GM03348 (cell line): ENCODE measurements at regions not wholly inside any gene's neighbourhood (a gene's known extent, or its start where the extent isn't known, plus 50 kb on each side); places are given as distances from the start of the nearest gene placed in this dataset.
"Not testable (repeated sequence)": the region's sequence is repeated elsewhere in the genome, so short reads cannot be mapped to it uniquely, and the experiment has no call there.

Source experiments
- DNase-seq: peaks from one replicate; pipeline ENCODE4 v3.0.0; 2012; ENCODE audit warnings: low spot score

DNA sequence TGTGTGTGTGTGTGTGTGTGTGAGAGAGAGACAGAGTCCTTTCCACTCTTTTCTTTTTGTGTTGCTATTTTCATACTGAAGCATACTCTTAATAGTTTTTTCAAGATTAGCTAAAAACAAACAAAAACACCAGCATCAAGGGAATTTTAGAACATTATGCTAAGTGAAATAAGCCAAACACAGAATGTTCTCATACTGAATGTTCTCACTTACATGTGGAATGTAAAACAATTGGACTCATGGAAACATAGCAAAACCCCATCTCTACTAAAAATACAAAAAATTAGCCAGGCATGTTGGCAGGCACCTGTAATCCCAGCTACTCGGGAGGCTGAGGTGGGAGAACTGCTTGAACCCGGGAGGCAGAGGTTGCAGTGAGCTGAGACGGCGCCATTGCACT, 193.4 kb downstream of the XPNPEP1 start:
- not testable (repeated sequence) for DNase-seq

GRCh38 chr10:109727436-109727835, 195.9 kb downstream of the XPNPEP1 start:
- no peak for DNase-seq

DNA sequence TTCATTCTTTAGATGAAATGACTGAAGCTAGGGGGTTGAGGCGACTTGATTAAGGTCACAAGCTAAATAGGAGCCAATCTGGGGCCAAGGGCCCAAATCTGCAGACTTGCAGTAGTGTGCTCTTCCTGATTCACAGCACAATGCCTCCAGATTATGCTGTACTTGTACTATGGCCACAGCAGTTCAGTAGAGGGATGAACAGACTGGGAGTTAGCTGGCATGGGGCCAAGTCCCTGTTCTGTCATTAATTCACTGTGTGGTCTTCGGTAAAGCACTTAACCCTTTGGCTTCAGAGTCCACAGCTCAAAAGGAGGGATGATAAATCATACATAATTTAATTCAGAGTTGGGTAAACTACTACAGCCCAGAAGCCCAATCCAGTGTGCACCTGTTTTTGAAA, 196.8 kb downstream of the XPNPEP1 start:
- DNase-seq: no peak

- no peak for DNase-seq
Measured at GRCh38 chr10:109723305-109723704, 200.0 kb downstream of the XPNPEP1 start.

GRCh38 chr10:109721453-109722064, 201.8 kb downstream of the XPNPEP1 start:
- DNase-seq: no peak

DNA sequence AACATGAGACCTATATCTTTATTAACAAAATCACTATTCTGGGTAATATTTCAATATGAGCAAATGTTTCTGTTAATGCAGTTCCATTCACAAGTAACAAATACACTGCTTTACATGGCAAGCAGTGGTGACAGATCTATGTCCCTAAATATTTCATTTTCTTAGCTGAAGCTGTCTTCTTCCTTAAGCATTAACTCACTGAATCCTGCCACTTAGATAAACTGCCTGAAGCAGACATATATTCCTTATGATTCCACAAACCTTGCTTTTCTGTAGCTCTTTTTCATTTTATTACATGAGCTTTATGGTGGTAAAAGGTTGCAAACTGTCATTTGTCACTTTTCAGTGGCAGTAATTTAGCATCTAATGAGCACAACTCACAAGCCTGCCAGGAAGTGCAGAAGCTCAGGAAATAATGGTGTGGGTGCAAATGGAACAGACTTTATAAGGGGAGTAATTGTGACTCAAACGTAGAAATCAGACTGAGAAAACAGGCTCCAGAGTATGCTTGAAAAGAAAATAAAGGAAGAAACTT, 217.2 kb downstream of the XPNPEP1 start:
- no peak for DNase-seq

GRCh38 chr10:109701633-109702215, 221.6 kb downstream of the XPNPEP1 start:
- DNase-seq: no peak

- no peak for DNase-seq
Measured at GRCh38 chr10:109698882-109699664, 224.2 kb downstream of the XPNPEP1 start.

GRCh38 chr10:109698086-109698485, 225.2 kb downstream of the XPNPEP1 start:
- no peak for DNase-seq

DNA sequence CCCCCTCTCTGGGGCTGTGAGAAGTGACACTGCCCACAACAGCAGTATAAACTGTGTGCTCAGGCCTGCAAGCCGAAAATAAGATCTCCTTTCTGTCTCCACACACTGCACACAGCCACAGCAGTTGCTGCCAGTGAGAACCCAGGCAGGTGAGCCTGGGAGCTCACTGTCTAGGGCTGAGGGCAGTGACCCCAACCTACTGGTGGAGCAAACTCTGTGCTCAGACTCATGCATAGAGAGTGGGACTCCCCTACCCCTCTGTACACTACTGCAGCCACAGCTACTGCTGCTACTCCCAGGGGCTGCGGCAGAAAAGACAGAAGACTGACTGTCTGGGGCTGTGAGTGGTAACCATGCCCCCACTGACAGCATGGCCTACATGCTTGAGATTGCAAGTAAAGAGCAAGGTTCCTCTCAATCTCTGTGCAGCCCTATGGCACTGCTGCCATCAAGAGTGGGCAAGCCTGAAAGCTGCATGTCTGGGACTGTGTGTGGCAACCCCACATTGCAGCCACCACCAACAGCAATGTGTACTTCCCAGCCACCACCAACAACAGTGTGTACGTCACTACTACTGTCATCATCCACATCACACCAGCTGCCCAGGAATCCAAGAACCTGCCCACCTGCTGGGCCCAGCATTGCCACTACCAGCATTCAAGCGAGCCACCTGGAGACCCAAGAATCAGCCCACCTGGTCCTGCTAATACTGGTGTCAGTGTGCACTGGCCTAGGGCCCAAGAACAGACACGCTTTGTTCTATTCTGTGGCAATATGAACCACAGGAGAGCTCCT, 226.1 kb downstream of the XPNPEP1 start:
- DNase-seq: no peak

DNA sequence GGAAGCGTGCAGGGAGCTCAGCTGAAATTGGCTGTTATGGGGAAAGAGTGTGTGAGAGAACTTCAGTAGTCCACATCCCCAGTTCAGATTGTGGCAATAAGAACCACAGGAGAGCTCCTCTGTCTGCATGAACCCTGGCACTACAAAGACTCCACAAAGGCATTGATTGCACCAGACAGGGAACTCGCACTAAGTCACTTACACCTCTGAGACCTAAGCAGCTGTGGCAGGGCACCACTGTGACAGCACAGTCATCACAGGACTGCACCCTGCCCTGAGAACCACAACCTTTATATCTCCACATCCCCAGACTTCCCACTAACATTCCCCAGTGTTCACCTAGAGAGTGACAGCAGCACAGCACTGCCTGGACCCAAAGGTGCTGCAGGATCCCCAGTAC, 226.8 kb downstream of the XPNPEP1 start:
- DNase-seq: no peak

GRCh38 chr10:109695988-109696387, 227.3 kb downstream of the XPNPEP1 start:
- DNase-seq: no peak

GRCh38 chr10:109689785-109690184, 233.5 kb downstream of the XPNPEP1 start:
- no peak for DNase-seq

DNA sequence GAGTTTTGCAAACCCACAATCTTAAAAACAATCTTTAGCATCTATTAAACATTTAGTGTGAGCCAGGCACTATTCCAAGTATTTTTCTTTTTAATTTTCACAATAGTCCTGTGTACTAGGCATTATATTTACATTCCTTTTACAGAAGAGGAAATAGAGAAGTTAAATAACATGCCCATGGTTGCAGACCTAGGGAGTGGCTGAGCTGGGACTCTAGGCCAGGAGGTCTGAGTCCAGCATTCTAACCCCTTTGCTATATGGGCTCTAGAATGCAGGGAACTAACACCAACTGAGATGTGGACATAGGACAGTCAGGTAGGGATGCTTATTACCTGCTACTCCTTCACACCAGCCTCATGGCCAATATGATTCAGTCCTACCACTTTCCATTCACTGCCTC, 243.8 kb downstream of the XPNPEP1 start:
- no peak for DNase-seq

- no peak for DNase-seq
Measured at GRCh38 chr10:109678857-109679256, 244.5 kb downstream of the XPNPEP1 start.

GRCh38 chr10:109676703-109677102, 246.6 kb downstream of the XPNPEP1 start:
- DNase-seq: no peak

GRCh38 chr10:109668703-109669102, 254.6 kb downstream of the XPNPEP1 start:
- no peak for DNase-seq

DNA sequence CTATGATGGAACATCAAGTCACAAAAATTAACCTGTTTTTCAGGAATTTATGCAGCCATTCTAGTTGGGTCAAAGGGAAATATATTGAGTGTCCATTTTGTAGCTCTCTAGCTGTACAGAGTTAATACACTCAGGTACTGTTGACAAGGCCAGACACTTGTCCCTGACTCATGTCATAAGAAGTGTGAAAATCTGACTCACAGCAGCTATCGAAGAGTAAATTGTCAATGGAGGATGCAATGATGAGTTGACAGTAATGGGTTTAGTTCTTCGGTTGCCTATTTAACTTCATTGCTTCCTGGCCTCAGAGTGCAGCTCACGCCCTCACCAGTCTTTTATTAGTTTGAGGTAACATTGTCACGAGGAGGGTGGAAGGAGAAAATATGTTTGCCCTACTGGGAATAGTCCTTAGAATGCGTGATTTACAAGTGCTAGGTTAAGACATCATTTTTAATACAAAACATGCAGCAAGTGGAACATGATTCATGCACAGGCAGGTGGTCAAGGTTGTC, 255.1 kb downstream of the XPNPEP1 start:
- no peak for DNase-seq

- no peak for DNase-seq
Measured at GRCh38 chr10:109665321-109665720, 258.0 kb downstream of the XPNPEP1 start.

GRCh38 chr10:109664554-109664953, 258.8 kb downstream of the XPNPEP1 start:
- no peak for DNase-seq

GRCh38 chr10:109663122-109663521, 260.2 kb downstream of the XPNPEP1 start:
- no peak for DNase-seq

GRCh38 chr10:109652612-109653011, 270.7 kb downstream of the XPNPEP1 start:
- DNase-seq: not testable (repeated sequence)
